ENCODE measurements at regions not wholly inside any gene's neighbourhood (a gene's known extent, or its start where the extent isn't known, plus 50 kb on each side); places are given as distances from the start of the nearest gene placed in this dataset.

DNA sequence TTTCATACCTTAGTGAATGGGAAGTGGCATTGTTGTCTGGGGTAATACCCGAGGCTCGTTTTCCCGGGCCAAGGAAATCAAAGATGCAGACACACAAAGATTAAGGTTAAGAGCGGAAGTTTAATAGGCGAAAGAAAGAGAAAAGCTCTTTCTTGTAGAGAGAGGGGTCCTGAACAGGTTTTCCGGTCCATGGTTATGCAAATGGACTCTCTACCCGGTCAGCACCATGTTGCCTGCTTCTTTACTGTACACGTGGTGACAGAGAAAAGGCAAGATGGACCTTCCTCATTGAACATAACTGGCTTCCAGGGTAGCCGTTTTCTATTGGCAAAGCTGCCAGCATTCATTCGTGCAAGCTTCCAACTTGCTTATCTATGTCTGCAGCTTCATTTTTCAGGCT, 2063.5 kb downstream of the SUCLG1 start:
- SMC1A ChIA-PET (ENCODE audit: uncharacterized antibody, unreplicated experiment) = interaction anchor here (2.5 kb wide), 1 partner anchor 55 kb away, joined by 15 read pairs; no protein-coding TSS in a partner anchor
- Histone ChIP-seq H2AFZ (ENCODE audit: control insufficient read depth, low read depth, low read length) (no peak overlapping the region), H3K27me3 (replicated peaks in 1 of 2; ENCODE audit: control insufficient read depth in 2 of 2, insufficient read depth in 2 of 2, low read length in 1 of 2) (no peaks in the 10 kb centered on the region), H3K27ac (ENCODE audit: control insufficient read depth, insufficient read depth) (no peak overlapping the region), H3K4me3 (no peak overlapping the region), H3K36me3 (ENCODE audit: control insufficient read depth in 2 of 2, insufficient read depth in 2 of 2, low read length in 1 of 2) (no peaks in the 10 kb centered on the region), H3K9me3 (replicated peaks; ENCODE audit: control insufficient read depth, insufficient read depth, low read length) (no peaks in the 10 kb centered on the region), H3K4me2 (ENCODE audit: control insufficient read depth, insufficient read depth) (no peak overlapping the region), H4K20me1 (ENCODE audit: control insufficient read depth, insufficient read depth) (no peaks in the 10 kb centered on the region), H3K4me1 (ENCODE audit: control insufficient read depth, insufficient read depth, low read length) (no peaks in the 10 kb centered on the region), H3K79me2 (ENCODE audit: control insufficient read depth, insufficient read depth, low read length) (no peaks in the 10 kb centered on the region), H3K9ac (ENCODE audit: control insufficient read depth, insufficient read depth, low read length) (no peak overlapping the region)
- TF ChIP-seq NRF1 (conservative IDR thresholded peaks at IDR 0.05; ENCODE audit: low read depth, low read length) (no peak), RBBP5 (conservative IDR thresholded peaks at IDR 0.05) (no peak), RCOR1 (conservative IDR thresholded peaks at IDR 0.05; ENCODE audit: low read depth, low read length) (no peak), YBX1 (IDR thresholded peaks at IDR 0.05) (no peak), KDM1A (IDR thresholded peaks at IDR 0.05; ENCODE audit: borderline replicate concordance) (no peak), IKZF2 (IDR thresholded peaks at IDR 0.05) (no peak)
- TF ChIP-seq, protein P1, sequence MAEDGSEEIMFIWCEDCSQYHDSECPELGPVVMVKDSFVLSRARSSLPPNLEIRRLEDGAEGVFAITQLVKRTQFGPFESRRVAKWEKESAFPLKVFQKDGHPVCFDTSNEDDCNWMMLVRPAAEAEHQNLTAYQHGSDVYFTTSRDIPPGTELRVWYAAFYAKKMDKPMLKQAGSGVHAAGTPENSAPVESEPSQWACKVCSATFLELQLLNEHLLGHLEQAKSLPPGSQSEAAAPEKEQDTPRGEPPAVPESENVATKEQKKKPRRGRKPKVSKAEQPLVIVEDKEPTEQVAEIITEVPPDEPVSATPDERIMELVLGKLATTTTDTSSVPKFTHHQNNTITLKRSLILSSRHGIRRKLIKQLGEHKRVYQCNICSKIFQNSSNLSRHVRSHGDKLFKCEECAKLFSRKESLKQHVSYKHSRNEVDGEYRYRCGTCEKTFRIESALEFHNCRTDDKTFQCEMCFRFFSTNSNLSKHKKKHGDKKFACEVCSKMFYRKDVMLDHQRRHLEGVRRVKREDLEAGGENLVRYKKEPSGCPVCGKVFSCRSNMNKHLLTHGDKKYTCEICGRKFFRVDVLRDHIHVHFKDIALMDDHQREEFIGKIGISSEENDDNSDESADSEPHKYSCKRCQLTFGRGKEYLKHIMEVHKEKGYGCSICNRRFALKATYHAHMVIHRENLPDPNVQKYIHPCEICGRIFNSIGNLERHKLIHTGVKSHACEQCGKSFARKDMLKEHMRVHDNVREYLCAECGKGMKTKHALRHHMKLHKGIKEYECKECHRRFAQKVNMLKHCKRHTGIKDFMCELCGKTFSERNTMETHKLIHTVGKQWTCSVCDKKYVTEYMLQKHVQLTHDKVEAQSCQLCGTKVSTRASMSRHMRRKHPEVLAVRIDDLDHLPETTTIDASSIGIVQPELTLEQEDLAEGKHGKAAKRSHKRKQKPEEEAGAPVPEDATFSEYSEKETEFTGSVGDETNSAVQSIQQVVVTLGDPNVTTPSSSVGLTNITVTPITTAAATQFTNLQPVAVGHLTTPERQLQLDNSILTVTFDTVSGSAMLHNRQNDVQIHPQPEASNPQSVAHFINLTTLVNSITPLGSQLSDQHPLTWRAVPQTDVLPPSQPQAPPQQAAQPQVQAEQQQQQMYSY (CRISPR knock-in tag; IDR thresholded peaks at IDR 0.05) = no peak
- TF ChIP-seq, protein P2, sequence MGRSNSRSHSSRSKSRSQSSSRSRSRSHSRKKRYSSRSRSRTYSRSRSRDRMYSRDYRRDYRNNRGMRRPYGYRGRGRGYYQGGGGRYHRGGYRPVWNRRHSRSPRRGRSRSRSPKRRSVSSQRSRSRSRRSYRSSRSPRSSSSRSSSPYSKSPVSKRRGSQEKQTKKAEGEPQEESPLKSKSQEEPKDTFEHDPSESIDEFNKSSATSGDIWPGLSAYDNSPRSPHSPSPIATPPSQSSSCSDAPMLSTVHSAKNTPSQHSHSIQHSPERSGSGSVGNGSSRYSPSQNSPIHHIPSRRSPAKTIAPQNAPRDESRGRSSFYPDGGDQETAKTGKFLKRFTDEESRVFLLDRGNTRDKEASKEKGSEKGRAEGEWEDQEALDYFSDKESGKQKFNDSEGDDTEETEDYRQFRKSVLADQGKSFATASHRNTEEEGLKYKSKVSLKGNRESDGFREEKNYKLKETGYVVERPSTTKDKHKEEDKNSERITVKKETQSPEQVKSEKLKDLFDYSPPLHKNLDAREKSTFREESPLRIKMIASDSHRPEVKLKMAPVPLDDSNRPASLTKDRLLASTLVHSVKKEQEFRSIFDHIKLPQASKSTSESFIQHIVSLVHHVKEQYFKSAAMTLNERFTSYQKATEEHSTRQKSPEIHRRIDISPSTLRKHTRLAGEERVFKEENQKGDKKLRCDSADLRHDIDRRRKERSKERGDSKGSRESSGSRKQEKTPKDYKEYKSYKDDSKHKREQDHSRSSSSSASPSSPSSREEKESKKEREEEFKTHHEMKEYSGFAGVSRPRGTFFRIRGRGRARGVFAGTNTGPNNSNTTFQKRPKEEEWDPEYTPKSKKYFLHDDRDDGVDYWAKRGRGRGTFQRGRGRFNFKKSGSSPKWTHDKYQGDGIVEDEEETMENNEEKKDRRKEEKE (IDR thresholded peaks at IDR 0.05) = no peak
- intact Hi-C loops (cut with micrococcal nuclease; ENCODE audit: unreplicated experiment) (no loop called here), in situ Hi-C loops (cut with MboI) (no loop called here)
- no peak for DNase-seq (ENCODE audit: low read depth, low spot score)
- POLR2A ChIA-PET = no interaction called here
- BruUV-seq (replicated peaks) = no TSS peak
- WGBS (ENCODE audit: insufficient coverage, insufficient replicate concordance, low lambda C conversion rate, missing lambda C conversion rate) = 10% methylated on average over 10 of the region's 10 CpGs
- RAD21 ChIA-PET (ENCODE audit: unreplicated experiment) = no interaction called here
- no peak for FAIRE-seq
- CTCF ChIA-PET = no interaction called here
- no peak for ATAC-seq
